ENCODE measurements at regions not wholly inside any gene's neighbourhood (a gene's known extent, or its start where the extent isn't known, plus 50 kb on each side); places are given as distances from the start of the nearest gene placed in this dataset.

DNA sequence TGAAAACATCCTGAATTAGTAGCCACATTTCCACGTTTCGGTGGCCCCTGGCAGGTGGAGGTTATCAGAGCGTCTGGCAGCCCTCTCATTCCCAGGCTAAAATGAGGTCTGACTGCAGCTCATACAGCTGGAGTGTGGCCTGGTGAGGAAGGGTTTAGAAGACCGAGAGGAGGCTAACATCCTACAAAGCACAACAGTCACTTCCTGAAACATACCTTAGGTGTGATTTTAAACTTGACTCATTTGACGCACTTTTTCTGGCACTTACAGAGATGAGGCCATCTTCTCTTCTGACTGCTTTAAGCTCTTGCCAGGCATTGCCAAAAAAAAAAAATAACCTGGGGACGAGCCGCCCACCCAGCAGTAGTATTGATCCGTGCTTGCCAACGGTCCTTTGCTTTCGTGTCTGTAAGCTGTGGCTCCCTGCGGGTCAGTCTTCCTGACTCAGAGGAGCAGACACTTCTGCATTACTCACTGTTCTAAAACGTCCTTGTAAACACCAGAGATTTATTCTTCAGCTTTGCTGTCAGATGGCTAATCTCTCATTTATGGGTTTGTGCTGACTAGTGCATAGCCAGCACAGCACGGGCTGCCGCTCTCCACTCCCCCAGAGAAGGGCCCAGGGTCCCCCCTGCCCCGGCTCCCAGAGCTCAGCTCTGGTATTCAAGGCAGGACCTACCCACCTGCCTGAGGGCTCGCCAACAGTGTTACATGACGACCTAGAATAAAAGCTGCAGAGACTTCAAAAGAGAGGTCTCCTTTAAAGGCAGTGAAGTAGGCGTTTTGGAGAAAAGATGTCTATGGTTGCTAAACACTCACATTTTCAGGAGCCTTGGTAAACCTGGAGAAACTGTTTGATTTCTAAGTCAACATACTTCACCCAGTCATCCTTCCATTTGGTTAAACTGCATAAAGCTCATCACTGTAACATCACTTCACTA is 78.5 kb upstream of the FRMD1 start:
- DNase-seq, result peak in 2 of 3 donors; percentile 49 to 54

DNA sequence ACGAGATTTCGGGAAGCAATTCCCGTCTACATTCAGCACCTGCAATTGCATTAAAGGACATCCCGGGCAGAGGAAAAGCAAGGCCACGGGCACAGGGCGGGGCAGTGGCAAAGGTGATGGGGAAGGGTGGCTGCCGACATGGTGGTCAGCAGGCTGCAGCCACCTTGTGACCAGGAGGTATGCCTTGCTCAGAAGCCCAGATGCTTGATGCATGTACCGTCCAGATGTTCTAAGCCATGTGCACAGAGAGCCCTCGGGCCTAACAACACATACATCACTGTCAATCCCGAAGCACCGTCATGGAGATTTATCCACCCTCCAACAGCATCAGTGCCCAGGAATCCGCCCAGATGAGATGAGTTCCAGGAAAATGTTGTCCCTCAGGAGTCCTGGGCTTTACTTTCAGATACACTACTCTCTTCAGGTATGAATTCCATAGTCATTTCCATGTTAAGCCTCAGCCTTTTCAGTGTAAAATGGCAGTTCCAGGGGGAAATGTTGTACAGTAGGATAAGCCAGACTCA is 77.8 kb upstream of the FRMD1 start:
- DNase-seq, result no peak

DNA sequence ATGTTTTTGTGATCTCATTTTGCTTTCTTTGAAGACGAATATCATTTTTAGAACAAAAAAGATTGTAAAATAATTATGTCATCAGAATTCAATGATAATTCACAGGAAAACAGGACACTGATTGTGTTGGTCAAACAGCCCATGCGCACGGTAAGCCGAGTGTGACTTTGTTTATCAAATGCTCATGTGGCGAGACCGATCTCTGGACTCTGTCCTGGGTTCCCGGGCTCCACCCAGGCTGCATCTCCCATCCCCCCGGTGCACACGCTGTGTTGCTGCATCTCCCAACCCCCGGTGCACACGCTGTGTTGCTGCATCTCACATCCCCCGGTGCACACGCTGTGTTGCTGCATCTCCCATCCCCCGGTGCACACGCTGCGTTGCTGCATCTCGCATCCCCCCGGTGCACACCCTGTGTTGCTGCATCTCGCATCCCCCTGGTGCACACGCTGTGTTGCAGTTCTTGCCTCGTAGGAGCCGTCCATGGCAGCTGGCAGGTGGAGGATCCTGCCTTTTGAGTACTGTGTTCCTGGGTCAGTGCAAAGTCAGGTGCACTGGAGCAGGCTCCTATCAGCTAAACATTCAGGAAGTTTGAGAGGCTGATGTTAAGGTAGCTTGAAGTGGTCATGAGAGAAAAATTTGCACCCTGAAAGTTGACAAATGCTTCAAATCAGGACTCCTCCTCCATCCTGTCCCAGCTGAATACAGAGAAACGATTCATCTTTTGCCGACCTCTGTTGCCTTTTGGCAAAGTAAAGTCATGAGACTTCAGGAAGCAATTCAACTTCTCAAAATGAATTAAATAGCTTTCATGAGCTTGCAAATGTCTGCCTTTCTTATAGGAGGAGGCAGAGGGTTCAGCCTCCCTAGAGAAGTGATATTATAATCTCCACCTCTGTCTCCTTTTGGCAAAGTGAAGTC is 77.1 kb upstream of the FRMD1 start:
- no peak for DNase-seq

DNA sequence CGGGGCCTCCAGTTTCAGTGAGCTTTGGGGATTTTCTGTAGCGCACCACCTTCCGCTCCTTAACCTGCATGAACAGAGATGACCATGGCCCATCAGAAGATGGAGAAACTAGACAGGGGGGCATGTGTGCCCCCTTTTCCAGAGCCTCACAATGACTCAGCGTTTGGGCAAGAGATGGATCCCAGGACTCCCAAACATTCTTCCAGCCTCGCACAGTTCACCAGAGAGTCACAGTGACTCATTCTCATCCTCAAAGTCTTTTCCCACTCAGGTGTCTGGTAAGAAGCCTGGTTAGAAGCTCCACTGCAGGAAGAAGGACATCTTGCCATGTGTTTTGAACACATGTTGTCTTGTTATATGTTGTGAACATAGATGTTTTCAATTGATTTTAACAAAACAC is 76.2 kb upstream of the FRMD1 start:
- peak in 1 of 3 donors; percentile 40 for DNase-seq

DNA sequence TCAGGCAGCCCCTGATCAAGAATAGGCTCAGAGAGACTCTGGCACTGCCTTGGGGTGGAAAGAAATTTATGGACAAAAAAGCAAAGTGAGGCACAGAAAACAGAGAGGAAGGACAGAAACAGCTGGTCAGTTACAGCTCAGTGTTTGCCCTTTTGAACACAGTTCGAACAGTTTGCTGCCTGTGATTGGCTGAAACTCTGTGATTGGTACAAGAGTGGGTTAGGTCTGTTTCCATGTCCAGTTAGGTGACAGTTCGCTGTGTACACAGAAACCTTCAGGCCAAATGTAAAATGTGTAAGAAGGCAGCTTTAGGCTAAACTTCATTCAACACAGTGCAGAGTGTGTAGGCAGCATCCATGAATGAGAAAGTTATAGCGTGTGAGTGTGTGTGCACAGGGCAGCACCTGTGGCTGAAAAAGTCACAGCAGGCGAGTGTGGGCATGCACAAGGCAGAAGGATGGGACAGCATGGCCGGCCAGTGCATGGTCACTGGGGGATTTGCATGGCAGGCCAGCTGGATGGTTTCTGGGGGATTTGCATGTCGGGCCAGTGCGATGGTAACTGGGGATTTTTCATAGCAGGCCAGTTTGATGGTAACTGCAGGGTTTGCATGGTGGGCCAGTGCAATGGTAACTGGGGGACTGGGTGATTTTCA is 75.4 kb upstream of the FRMD1 start:
- DNase-seq, result no peak

DNA sequence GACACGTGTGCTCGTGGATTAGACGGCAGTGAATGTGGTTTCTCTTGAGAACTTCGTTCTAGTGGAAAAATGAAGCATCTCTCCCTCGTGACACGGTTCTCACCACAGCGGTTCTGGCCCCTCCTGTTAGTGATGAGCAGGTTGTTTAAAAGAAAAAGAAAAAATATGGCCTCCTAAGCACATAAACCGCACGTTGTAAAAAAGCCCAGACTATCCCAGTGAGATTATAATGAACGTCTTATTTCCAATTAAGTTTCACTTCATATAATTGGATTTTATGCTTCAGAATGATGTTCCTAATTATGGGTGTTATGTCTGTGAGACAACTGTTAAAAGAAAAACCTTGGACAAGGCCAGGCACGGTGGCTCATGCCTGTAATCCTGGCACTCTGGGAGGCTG is 74.5 kb upstream of the FRMD1 start:
- no peak for DNase-seq

DNA sequence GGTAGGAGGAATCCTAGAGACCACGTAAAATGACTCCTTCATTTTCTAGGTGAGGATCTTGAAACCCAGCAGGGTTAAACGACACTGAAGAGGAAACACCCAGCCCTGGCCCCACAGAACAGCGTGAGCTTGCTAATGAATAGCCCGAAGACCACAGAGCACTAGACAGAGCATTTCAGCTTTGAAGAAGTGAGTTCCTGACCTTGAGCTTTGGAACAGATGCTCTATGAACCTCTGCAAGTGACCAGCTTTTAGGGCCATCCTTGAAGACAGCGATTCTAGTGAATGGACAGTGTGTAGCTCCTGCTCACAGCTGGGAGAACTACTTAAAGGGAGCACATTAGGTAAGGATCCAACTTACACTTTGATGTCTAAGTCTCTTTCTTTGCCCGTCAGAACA is 74.0 kb upstream of the FRMD1 start:
- DNase-seq, result no peak

DNA sequence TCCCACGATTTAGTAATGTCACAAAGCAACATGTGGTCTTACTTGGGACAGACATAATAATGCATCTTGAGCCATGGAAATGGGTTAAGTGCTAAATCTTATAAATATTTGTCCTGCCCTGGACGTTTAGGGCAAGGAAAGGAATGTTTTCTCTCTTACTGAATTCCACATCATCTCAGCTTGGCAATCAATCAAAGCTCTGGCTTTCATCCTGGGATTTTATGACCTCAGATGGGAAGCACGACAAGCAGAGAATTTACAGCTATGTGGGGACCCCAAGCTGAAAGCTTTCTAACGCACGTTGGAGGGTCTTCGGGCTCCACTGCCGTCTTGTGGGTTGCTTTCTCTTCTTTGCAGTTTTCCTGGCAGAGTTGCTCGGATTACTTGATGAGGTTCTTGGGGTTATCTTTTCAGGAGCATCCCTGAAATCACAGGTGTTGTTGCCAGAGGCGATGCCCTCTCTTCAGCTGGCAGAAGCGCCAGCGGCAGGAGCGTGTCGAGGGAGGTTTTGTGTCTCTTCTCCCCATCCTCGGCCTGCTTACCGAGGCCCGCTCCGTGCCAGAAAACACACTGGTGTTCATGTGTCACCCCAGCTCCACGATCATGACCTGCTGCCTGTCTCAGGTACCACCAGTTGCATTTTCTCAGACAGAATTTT is 73.4 kb upstream of the FRMD1 start:
- no peak for DNase-seq

DNA sequence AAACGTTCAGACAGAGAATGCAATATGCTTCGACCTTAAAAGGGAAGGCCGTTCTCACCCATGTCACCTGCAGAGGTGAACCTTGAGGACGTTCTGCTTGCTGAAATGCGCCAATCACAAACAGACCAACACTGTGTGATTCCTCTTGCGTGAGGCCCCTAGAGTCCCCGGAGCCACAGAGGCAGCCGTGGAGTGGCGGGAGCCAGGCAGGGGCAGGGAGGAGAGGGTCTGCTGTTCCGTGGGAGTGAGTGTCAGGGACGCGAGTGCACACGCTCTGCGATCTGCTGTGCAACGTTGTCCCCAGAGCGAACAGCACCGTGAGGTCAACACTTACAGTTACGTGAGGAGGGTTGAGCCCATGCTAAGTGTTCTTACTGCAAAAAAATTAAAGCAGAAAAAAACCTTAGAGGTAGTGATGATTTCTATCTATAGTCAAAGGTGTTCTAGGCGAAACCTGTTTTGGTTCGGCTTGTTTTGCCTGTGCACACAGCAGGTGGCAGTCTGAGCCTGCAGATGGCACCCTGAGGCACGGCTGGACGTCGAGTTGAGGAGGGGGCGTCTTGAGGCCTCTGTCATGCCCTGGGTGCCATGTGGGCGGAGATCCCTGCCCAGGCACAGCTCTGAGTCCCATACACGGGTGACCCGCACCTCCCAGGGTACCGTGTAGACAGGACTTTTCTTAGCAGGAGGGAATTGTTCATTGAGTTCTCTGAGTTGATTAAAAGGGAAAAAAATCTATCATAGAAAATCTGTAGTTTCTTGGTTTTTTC is 71.7 kb upstream of the FRMD1 start:
- DNase-seq, result peak in 1 of 3 donors; percentile 44

DNA sequence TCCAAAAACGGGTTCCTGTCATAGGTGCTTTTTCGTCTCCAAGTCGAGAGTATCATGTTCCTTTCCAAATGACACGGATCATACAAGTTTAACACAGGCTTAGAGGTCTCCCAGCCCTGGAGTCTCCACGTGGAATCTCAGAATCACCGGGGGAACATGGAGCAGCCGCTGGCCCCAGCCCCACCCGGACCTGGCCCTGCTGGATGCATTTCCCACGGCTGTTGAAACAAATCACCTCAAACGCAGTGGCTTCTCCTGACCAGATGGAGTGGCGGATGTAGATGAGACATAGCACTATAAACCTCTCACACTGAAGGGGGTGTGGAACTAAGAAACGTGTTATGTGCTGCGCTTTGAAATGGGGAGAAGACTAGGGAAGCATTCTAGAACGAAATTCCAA is 70.0 kb upstream of the FRMD1 start:
- DNase-seq, result no peak

DNA sequence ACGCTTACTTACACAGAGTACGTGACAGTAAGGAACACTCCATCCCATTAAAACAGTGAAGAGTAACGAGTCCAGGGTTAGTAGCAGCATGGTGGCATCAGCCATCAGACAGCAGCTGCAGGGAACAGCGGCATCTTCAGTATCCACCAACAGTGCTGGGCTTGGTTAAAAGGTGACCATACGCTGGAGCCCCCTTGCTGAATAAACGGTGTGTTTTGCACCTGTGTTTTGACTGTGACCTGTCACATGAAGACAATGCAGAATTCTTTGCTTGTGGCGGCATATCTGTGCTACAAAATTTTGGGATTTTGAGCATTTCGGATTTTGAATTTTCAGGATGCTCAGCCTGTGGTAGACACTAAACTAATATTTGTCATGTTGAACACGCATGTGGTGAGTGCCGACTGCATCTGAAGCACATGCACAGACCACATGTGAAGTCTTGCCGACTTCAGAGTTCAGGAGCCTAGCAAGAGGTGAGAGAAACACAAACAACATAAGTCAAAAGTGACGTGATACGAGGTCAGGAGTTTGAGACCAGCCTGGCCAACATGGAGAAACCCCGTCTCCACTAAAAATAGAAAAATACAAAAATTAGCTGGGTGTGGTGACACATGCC is 69.3 kb upstream of the FRMD1 start:
- no peak for DNase-seq

DNA sequence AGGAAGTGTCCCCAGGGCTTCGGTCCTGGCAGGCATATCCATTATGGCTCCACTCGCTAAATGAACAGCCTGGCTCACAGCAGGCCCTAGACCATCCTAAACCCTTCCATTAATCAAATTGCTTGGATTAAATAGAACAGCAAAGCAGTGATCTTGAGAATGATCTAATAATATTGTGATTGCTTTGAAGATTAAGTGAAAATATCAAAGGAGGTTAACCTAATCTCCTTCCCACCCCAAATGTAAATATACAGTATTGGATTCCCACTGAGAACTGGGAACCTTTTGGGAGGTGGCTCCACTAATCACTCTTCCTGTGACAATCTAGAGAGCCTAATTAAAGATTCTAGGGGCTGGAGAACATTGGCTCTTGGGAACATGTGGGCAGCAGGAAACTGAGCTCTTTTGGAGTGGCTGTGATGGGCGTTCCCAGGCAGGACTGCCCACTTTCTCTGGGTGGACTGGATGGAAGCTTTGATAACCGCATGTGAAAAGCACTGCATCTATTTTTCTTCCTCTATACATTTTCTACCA is 68.3 kb upstream of the FRMD1 start:
- DNase-seq, result no peak

DNA sequence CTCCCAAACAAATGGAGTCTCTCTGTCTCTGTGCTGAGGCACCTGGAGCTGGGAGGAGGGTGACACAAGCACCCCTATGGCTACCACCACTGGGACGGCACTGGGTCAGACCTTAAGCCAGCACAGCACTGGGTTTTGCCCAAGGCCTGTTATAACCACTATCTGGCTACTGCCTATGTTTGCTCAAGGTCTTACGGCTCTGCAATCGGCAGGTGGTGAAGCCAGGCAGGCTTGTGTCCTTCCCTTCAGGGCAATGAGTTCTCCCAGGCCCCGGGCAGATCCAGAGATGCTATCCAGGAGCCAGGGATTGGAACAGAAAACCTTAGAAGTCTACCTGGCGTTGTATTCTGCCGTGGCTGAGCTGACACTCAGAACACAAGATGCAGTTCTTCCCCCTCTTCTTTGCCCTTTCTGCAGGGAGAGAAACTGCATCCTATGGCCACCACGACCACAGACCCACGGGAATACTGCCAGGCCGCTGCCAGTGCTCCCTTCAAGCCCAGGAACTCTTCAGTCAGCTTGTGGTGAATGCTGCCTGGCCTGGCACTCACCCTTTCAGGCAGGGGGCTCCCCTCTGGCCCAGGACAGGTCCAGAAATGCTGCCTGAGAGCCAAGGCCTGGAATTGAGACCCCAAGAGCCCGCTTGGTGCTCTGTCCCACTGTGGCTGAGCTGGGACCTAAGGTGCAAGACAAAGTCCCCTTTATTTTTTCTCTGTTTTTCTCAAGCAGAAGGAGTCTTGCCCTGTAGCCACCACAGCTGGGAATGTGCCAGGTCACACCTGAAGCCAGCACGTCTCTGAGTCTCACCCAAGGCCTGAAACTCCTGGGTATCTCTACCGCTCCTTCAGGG is 67.0 kb upstream of the FRMD1 start:
- no peak for DNase-seq

DNA sequence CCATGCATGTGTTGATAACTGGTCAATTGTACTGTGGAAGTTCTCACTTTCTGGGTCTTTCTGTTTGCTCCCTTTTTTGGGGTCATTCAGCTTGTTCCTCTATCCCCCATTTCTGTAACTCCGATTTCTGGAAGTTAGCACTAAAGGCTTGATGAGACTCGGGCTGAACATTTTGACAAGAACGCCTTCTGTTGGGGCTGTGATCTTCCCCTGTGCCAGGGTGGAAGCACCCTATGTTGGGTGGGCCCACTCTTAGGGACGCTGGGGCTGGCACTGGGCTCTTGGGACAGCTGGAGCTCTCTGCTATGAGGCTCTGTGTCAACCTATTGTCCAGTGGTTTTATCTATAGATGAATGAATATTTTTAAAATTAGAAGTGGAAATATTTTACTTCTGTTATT is 60.1 kb upstream of the FRMD1 start:
- DNase-seq, result no peak

DNA sequence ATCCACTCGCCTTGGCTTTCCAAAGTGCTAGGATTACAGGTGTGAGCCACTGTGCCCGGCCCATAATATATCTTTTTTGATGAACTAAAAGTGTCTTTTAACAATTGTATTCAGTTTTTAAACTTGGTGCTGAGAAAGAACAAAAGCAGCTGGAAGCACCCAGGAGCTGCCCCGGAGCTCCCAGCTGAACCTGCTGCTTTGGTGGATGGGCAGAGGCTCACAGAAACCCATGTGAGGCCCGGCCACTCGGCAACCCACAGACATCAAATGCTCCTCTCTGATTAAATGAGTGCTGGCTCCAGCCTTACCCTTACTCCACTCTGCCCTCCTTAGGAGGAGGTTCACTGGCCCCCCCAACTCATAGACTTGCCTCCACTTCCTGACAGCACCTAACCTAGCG is 59.4 kb upstream of the FRMD1 start:
- no peak for DNase-seq

DNA sequence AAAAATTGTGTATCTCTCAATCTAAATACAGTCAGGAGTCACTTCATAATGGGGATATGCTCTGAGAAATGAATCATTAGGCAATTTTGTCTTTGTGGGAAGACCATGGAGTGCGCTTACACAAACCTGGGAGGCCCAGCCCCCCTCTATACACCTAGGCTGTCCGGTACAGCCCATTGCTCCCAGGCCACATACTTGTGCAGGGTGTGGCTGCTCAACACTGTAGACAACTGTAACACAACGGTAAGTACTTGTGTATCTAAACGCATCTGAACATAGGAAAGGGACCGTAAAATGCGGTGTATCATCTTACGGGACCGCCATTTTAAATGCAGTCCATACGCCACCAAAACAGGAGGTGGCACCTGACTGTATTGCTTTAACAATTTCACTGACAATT is 58.0 kb upstream of the FRMD1 start:
- DNase-seq, result no peak

DNA sequence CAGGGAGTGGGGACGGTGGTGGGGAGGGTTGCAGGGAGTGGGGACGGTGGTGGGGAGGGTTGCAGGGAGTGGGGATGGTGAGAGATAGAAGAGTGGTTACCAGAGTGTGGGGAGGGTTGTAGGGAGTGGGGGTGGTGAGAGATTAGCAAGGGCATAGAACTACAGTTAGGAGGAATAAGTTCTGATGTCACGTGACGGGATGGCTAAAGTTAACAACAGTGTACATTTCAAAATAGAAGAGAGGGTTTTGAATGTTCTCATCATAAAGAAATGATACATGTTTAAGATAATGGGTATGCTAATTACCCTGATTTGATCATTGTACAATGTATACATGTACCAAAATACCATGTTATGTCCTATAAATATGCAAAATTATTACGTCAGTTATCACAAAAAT is 57.6 kb upstream of the FRMD1 start:
- DNase-seq, result no peak

DNA sequence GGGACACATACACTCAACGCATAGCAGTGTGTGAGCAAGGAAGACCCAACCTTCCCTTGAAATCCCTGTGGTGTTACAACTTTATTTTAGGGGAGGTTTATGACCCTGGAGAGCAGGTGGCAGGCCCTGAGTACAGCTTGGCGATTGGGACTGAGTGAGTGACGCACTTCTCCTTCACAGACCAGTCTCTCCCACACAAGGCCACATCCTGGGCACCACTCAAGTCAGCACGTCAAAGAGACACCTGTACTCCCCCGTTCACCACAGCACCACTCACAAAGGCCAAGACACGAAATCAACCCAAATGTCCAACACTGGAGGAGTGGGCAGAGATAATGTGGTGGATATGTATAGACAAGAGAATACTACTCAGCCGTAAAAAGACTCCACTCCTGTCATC is 57.0 kb upstream of the FRMD1 start:
- DNase-seq, result no peak

All from muscle of back (tissue), 3 donors.